IMR-90 (cell line): ENCODE measurements at regions not wholly inside any gene's neighbourhood (a gene's known extent, or its start where the extent isn't known, plus 50 kb on each side); places are given as distances from the start of the nearest gene placed in this dataset.

Experiments used
- ATAC-seq: fragments of 200-7000 bp; cut with Tn5 transposase; 2 replicates; pipeline ENCODE4 v1.9.1; 2020; ENCODE audit warnings: low read depth, mild to moderate bottlenecking, moderate library complexity
- BruUV-seq: library from RNA; stranded (reverse); fragments of 400-500 nt; replicated peaks from 2 replicates; lab custom pipeline; 2021; lab: Mats Ljungman, UMichigan
- CTCF ChIA-PET: fragments of 300-600 bp; formaldehyde crosslinking; extraction: SDS; loops from one replicate; lab custom pipeline; 2021; ENCODE audit warnings: antibody characterized with exemption; lab: Yijun Ruan, JAX
- POLR2A ChIA-PET: fragments of 300-600 bp; sonication (Branson Sonifier 250); formaldehyde crosslinking; loops from one replicate; lab custom pipeline; 2022; ENCODE audit warnings: antibody characterized with exemption; ENCODE audit not compliant: unreplicated experiment; lab: Charles Lee
- DNase-seq: peaks from one replicate; pipeline ENCODE4 v3.0.0; 2013
- H2AFZ ChIP-seq: replicated peaks from 2 replicates; pipeline ENCODE3; 2013; ENCODE audit warnings: low read length, mild to moderate bottlenecking; ENCODE audit not compliant: poor library complexity
- H2AK5ac ChIP-seq: 2 replicates; pipeline ENCODE4 v1.6.1; 2013; ENCODE audit warnings: low read depth, low read length, inconsistent platforms
- H2AK9ac ChIP-seq: replicated peaks from 2 replicates; pipeline ENCODE3; 2013; ENCODE audit warnings: mild to moderate bottlenecking, low read depth, low read length, moderate library complexity; ENCODE audit not compliant: poor library complexity
- H2BK120ac ChIP-seq: 2 replicates; pipeline ENCODE4 v1.6.1; 2013; ENCODE audit warnings: low read depth, low read length, inconsistent platforms
- H2BK15ac ChIP-seq: 3 replicates; pipeline ENCODE4 v1.6.1; 2013; ENCODE audit warnings: low read depth, low read length, inconsistent platforms
- H2BK20ac ChIP-seq: 2 replicates; pipeline ENCODE4 v1.6.1; 2013; ENCODE audit warnings: low read depth, mild to moderate bottlenecking, inconsistent platforms, low read length, moderate library complexity
- H2BK5ac ChIP-seq: 2 replicates; pipeline ENCODE4 v1.6.1; 2013; ENCODE audit warnings: mild to moderate bottlenecking, low read depth, low read length, inconsistent platforms; ENCODE audit not compliant: poor library complexity, severe bottlenecking
- H3K14ac ChIP-seq: replicated peaks from 2 replicates; pipeline ENCODE4 v1.6.1; 2013; ENCODE audit warnings: low read depth, low read length, inconsistent platforms
- H3K18ac ChIP-seq: 2 replicates; pipeline ENCODE4 v1.6.1; 2013; ENCODE audit warnings: low read depth, low read length, control low read depth
- H3K23ac ChIP-seq: 2 replicates; pipeline ENCODE4 v1.6.1; 2013; ENCODE audit warnings: low read depth, low read length, inconsistent platforms
- H3K27ac ChIP-seq: 2 replicates; pipeline ENCODE4 v1.5.1; 2013; ENCODE audit warnings: mild to moderate bottlenecking, control low read depth, low read length; ENCODE audit not compliant: insufficient read depth
- H3K27me3 ChIP-seq: 2 replicates; pipeline ENCODE4 v1.6.1; 2013; ENCODE audit warnings: low read length; ENCODE audit not compliant: control insufficient read depth, insufficient read depth
- H3K36me3 ChIP-seq: 2 replicates; pipeline ENCODE4 v1.6.1; 2013; ENCODE audit warnings: low read length, mixed read lengths; ENCODE audit not compliant: control insufficient read depth, insufficient read depth
- H3K4ac ChIP-seq: 2 replicates; pipeline ENCODE4 v1.6.1; 2013; ENCODE audit warnings: low read depth, low read length, inconsistent platforms
- H3K4me1 ChIP-seq: 2 replicates; pipeline ENCODE4 v1.6.1; 2013; ENCODE audit warnings: low read length, mixed read lengths; ENCODE audit not compliant: control insufficient read depth, insufficient read depth
- H3K4me2 ChIP-seq: 2 replicates; pipeline ENCODE4 v1.6.1; 2013; ENCODE audit warnings: low read depth, mild to moderate bottlenecking, control low read depth, low read length, moderate library complexity
- H3K4me3 ChIP-seq: 2 replicates; pipeline ENCODE4 v1.5.1; 2013; ENCODE audit warnings: low read depth, mild to moderate bottlenecking, control low read depth, low read length, moderate library complexity; ENCODE audit not compliant: insufficient read depth
- H3K56ac ChIP-seq: 2 replicates; pipeline ENCODE4 v1.6.1; 2013; ENCODE audit warnings: low read length, inconsistent platforms; ENCODE audit not compliant: insufficient read depth; ENCODE audit errors: extremely low read depth
- H3K79me1 ChIP-seq, 2 experiments: 2 replicates each; pipeline ENCODE4 v1.6.1; 2013; ENCODE audit warnings: low read length in 2 of 2, inconsistent platforms in 1 of 2, low read depth in 1 of 2
- H3K9ac ChIP-seq: 2 replicates; pipeline ENCODE4 v1.6.1; 2013; ENCODE audit warnings: low read depth, low read length, control low read depth
- H3K9me1 ChIP-seq: 2 replicates; pipeline ENCODE4 v1.6.1; 2013; ENCODE audit warnings: low read length, inconsistent platforms; ENCODE audit not compliant: insufficient read depth
- H3K9me3 ChIP-seq: 2 replicates; pipeline ENCODE4 v1.6.1; 2013; ENCODE audit warnings: low read length; ENCODE audit not compliant: control insufficient read depth, insufficient read depth
- H4K20me1 ChIP-seq: 2 replicates; pipeline ENCODE4 v1.6.1; 2013; ENCODE audit warnings: low read length, inconsistent platforms; ENCODE audit not compliant: insufficient read depth
- H4K5ac ChIP-seq: 2 replicates; pipeline ENCODE4 v1.6.1; 2013; ENCODE audit warnings: mild to moderate bottlenecking, low read depth, low read length, control low read depth
- H4K8ac ChIP-seq, 2 experiments: 2 replicates each; pipeline ENCODE4 v1.6.1; 2013; ENCODE audit warnings: low read depth in 2 of 2, low read length in 2 of 2, control low read depth in 1 of 2, inconsistent platforms in 1 of 2
- H4K91ac ChIP-seq: 2 replicates; pipeline ENCODE4 v1.6.1; 2013; ENCODE audit warnings: low read depth, low read length, inconsistent platforms; ENCODE audit not compliant: insufficient read depth
- BHLHE40 ChIP-seq: fragments of 150-350 bp; IDR thresholded peaks from 2 replicates; pipeline ENCODE4 v1.6.1; 2016; ENCODE audit warnings: mild to moderate bottlenecking, low read depth, low read length
- CEBPB ChIP-seq: IDR thresholded peaks from 2 replicates; pipeline ENCODE4 v1.6.1; 2012; ENCODE audit warnings: low read depth, low read length, improper control_type of control experiment
- CHD1 ChIP-seq: IDR thresholded peaks from 2 replicates; pipeline ENCODE4 v1.6.1; 2012; ENCODE audit warnings: low read depth, low read length, improper control_type of control experiment
- CTCF ChIP-seq: conservative IDR thresholded peaks from 2 replicates; pipeline ENCODE4 v1.5.1; 2012; ENCODE audit warnings: mild to moderate bottlenecking, low read depth, low read length, improper control_type of control experiment
- FOS ChIP-seq: fragments of 150-350 bp; IDR thresholded peaks from 2 replicates; pipeline ENCODE4 v1.6.1; 2016; ENCODE audit warnings: low read depth, low read length
- MAFK ChIP-seq: IDR thresholded peaks from 2 replicates; pipeline ENCODE4 v1.6.1; 2012; ENCODE audit warnings: low read depth, low read length, improper control_type of control experiment
- MAZ ChIP-seq: IDR thresholded peaks from 2 replicates; pipeline ENCODE4 v1.6.1; 2012; ENCODE audit warnings: low read depth, mild to moderate bottlenecking, low read length, improper control_type of control experiment, moderate library complexity, borderline replicate concordance
- MXI1 ChIP-seq: IDR thresholded peaks from 2 replicates; pipeline ENCODE4 v1.6.1; 2012; ENCODE audit warnings: low read depth, mild to moderate bottlenecking, low read length, moderate library complexity, borderline replicate concordance
- NFE2L2 ChIP-seq: fragments of 150-350 bp; IDR thresholded peaks from 2 replicates; pipeline ENCODE4 v1.6.1; 2016; ENCODE audit warnings: low read depth, mild to moderate bottlenecking, low read length
- POLR2A ChIP-seq: IDR thresholded peaks from 2 replicates; pipeline ENCODE4 v1.6.1; 2012; ENCODE audit warnings: mild to moderate bottlenecking, low read depth, low read length
- RAD21 ChIP-seq: IDR thresholded peaks from 2 replicates; pipeline ENCODE4 v1.6.1; 2012; ENCODE audit warnings: low read length, improper control_type of control experiment
- RCOR1 ChIP-seq: IDR thresholded peaks from 2 replicates; pipeline ENCODE4 v1.6.1; 2012; ENCODE audit warnings: mild to moderate bottlenecking, low read length, improper control_type of control experiment; ENCODE audit not compliant: insufficient replicate concordance
- RFX5 ChIP-seq: IDR thresholded peaks from 2 replicates; pipeline ENCODE4 v1.8.0; 2012; ENCODE audit warnings: low read depth, mild to moderate bottlenecking, low read length, moderate library complexity
- SMC3 ChIP-seq: fragments of 150-350 bp; IDR thresholded peaks from 2 replicates; pipeline ENCODE4 v1.6.1; 2016; ENCODE audit warnings: low read depth, mild to moderate bottlenecking, antibody characterized with exemption, low read length, moderate library complexity
- WGBS, 2 experiments: methylation state at CpG; one replicate each; pipeline versions ENCODE4 v1.1.5 to v1.1.7; 2013; ENCODE audit warnings: missing lambda C conversion rate in 2 of 2; ENCODE audit not compliant: insufficient read length in 1 of 2; ENCODE audit errors: extremely low coverage in 2 of 2; 5-methylcytosine and 5-hydroxymethylcytosine counted together
- dilution Hi-C: fragments of 300-500 bp; cut with HindIII; formaldehyde crosslinking; loops from one replicate; pipeline ENCODE4 v1.14.3; 2018; ENCODE audit warnings: low sequenced_read_pairs; ENCODE audit not compliant: unreplicated experiment
- in situ Hi-C: fragments of 300-500 bp; cut with MboI; formaldehyde crosslinking; loops from 3 replicates; pipeline ENCODE4 v1.14.3; 2019; ENCODE audit warnings: low sequenced_read_pairs, inconsistent platforms, mixed read lengths
- intact Hi-C: fragments of 100-400 bp; cut with micrococcal nuclease; formaldehyde crosslinking; loops from 2 replicates; pipeline ENCODE4 v1.10.0; 2022
- TF ChIP-seq, protein P1 (sequence below): fragments of 150-350 bp; IDR thresholded peaks from 2 replicates; pipeline ENCODE4 v1.6.1; 2016; ENCODE audit warnings: low read depth, mild to moderate bottlenecking, low read length, moderate library complexity, borderline replicate concordance
- TF ChIP-seq, protein P2 (sequence below): fragments of 150-350 bp; IDR thresholded peaks from 2 replicates; pipeline ENCODE4 v1.6.1; 2017; ENCODE audit warnings: mild to moderate bottlenecking, antibody characterized with exemption, low read length, low read depth

DNA sequence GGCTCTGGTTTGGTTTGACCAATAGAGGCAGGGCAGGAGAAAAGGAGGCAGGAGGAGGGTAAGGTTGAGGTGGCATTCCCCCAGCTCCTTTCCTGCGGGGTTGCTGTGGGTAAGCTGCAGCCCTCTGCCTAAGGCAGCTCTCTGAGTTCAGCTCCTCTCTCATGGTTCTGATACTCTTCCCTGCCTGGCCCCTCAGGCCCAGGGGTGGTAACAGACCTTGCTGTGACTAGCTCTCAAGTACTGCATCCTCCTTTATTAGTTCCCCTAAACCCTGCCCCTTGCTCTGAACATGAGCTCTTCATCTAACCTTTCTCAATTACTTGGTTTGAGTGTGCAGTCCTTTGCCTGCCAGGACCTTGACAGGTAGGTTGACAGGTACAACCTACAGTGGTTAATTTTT is 205.5 kb downstream of the SLC4A3 start:
- H2BK20ac ChIP-seq = no peak overlapping the region
- H2AFZ ChIP-seq = no peak overlapping the region
- dilution Hi-C loops (no loop called here), intact Hi-C loops (no loop called here), in situ Hi-C loops (no loop called here)
- BruUV-seq = no TSS peak
- no peak overlapping the region for H3K27ac ChIP-seq
- no peak overlapping the region for H3K4me3 ChIP-seq
- no peak overlapping the region for H3K4me2 ChIP-seq
- H2BK120ac ChIP-seq = no peak overlapping the region
- H3K14ac ChIP-seq = no peak overlapping the region
- no peaks in the 10 kb centered on the region for H3K9me3 ChIP-seq
- ATAC-seq = no peak
- H3K4ac ChIP-seq = no peak overlapping the region
- no peak overlapping the region for H2BK5ac ChIP-seq
- H2AK9ac ChIP-seq = no peak overlapping the region
- no peak overlapping the region for H4K91ac ChIP-seq
- H3K79me1 ChIP-seq = no peaks in the 10 kb centered on the region
- no peaks in the 10 kb centered on the region for H4K20me1 ChIP-seq
- no peak overlapping the region for H3K18ac ChIP-seq
- H3K23ac ChIP-seq = no peak overlapping the region
- WGBS, 2 experiments = no CpG with 5 or more reads among the region's 1 CpG
- H3K27me3 ChIP-seq = peaks cover 11% of the 10 kb centered on the region
- no peak overlapping the region for H4K5ac ChIP-seq
- no peak overlapping the region for H4K8ac ChIP-seq
- no peak overlapping the region for H2AK5ac ChIP-seq
- H3K9ac ChIP-seq = no peak overlapping the region
- no peak for TF ChIP-seq MAFK
- no peak for TF ChIP-seq CTCF
- TF ChIP-seq CEBPB = no peak
- no peak for TF ChIP-seq RAD21
- no peak for TF ChIP-seq RFX5
- TF ChIP-seq, protein P1, sequence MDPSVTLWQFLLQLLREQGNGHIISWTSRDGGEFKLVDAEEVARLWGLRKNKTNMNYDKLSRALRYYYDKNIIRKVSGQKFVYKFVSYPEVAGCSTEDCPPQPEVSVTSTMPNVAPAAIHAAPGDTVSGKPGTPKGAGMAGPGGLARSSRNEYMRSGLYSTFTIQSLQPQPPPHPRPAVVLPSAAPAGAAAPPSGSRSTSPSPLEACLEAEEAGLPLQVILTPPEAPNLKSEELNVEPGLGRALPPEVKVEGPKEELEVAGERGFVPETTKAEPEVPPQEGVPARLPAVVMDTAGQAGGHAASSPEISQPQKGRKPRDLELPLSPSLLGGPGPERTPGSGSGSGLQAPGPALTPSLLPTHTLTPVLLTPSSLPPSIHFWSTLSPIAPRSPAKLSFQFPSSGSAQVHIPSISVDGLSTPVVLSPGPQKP = no peak
- TF ChIP-seq SMC3 = no peak
- no peak for TF ChIP-seq CHD1
- TF ChIP-seq, protein P2, sequence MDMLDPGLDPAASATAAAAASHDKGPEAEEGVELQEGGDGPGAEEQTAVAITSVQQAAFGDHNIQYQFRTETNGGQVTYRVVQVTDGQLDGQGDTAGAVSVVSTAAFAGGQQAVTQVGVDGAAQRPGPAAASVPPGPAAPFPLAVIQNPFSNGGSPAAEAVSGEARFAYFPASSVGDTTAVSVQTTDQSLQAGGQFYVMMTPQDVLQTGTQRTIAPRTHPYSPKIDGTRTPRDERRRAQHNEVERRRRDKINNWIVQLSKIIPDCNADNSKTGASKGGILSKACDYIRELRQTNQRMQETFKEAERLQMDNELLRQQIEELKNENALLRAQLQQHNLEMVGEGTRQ = no peak
- TF ChIP-seq MAZ = no peak
- TF ChIP-seq FOS = no peak
- TF ChIP-seq POLR2A = no peak
- TF ChIP-seq BHLHE40 = no peak
- TF ChIP-seq RCOR1 = no peak
- TF ChIP-seq NFE2L2 = no peak
- no peak for TF ChIP-seq MXI1
- H2BK15ac ChIP-seq = no peak overlapping the region
- POLR2A ChIA-PET = no interaction called here
- no peaks in the 10 kb centered on the region for H3K9me1 ChIP-seq
- H3K36me3 ChIP-seq = no peaks in the 10 kb centered on the region
- H3K56ac ChIP-seq = no peak overlapping the region
- CTCF ChIA-PET = no interaction called here
- no peaks in the 10 kb centered on the region for H3K4me1 ChIP-seq
- DNase-seq = no peak
